Upper lobe of left lung (tissue), 6 donors: ENCODE measurements at regions not wholly inside any gene's neighbourhood (a gene's known extent, or its start where the extent isn't known, plus 50 kb on each side); places are given as distances from the start of the nearest gene placed in this dataset.
"Not testable (repeated sequence)": the region's sequence is repeated elsewhere in the genome, so short reads cannot be mapped to it uniquely, and the experiment has no call there.

ENCODE experiments used
- ATAC-seq, 2 donors: fragments of 200-7000 bp; cut with Tn5 transposase; one replicate each; pipeline ENCODE4 v1.9.1; 2022; ENCODE audit warnings: mild to moderate bottlenecking in 2 of 2, moderate library complexity in 2 of 2; ENCODE audit not compliant: low FRiP score in 2 of 2
- DNase-seq, 2 donors: peaks; one replicate each; pipeline ENCODE4 v3.0.0-alpha.2; 2019 to 2020
- H3K27ac ChIP-seq, 4 donors: fragments of 200-600 bp; sonication (generic); one replicate each; pipeline ENCODE4 v1.5.1; 2016 to 2019
- H3K27me3 ChIP-seq, 4 donors: fragments of 200-600 bp; sonication (generic); one replicate each; pipeline ENCODE4 v1.5.1; 2017 to 2019
- H3K36me3 ChIP-seq, 4 donors: fragments of 200-600 bp; sonication (generic); one replicate each; pipeline ENCODE4 v1.5.1; 2016 to 2019
- H3K4me1 ChIP-seq, 4 donors: fragments of 200-600 bp; sonication (generic); one replicate each; pipeline ENCODE4 v1.5.1; 2018 to 2019
- H3K4me3 ChIP-seq, 4 donors: fragments of 200-600 bp; sonication (generic); one replicate each; pipeline ENCODE4 v1.5.1; 2017 to 2019; ENCODE audit warnings: mild to moderate bottlenecking in 2 of 4, moderate library complexity in 1 of 4
- H3K9me3 ChIP-seq, 4 donors: fragments of 200-600 bp; sonication (generic); one replicate each; pipeline ENCODE4 v1.5.1; 2018 to 2019
- CTCF ChIP-seq, 6 experiments: fragments of 450-650 bp in 4 of 6; fragments of 200-600 bp in 2 of 6; sonication (generic) in 2 of 6; IDR thresholded peaks; one replicate each; pipeline ENCODE4 v1.5.1; 2016 to 2019; ENCODE audit warnings: antibody characterized with exemption in 6 of 6
- EP300 ChIP-seq, 4 donors: sonication (generic); formaldehyde crosslinking; IDR thresholded peaks; one replicate each; pipeline ENCODE4 v1.5.1; 2017; ENCODE audit warnings: antibody characterized with exemption in 4 of 4, control low read depth in 2 of 4
- POLR2A ChIP-seq, 4 donors: fragments of 450-650 bp; IDR thresholded peaks; one replicate each; pipeline ENCODE4 v1.5.1; 2016 to 2017; ENCODE audit warnings: antibody characterized with exemption in 4 of 4, mild to moderate bottlenecking in 2 of 4
- POLR2AphosphoS5 ChIP-seq, 2 donors: sonication (generic); formaldehyde crosslinking; IDR thresholded peaks; one replicate each; pipeline ENCODE4 v1.5.1; 2017; ENCODE audit warnings: antibody characterized with exemption in 2 of 2
- WGBS, 2 donors: methylation state at CpG; one replicate each; pipeline ENCODE4 v1.1.5; 2017 to 2018; 5-methylcytosine and 5-hydroxymethylcytosine counted together
- donor health status: DM: no; HTN: no; CAD: no; lungs with moderate emphysema.
- donor health status: DM: no; HTN: yes; CAD: no; lungs with severe emphysema.

DNA sequence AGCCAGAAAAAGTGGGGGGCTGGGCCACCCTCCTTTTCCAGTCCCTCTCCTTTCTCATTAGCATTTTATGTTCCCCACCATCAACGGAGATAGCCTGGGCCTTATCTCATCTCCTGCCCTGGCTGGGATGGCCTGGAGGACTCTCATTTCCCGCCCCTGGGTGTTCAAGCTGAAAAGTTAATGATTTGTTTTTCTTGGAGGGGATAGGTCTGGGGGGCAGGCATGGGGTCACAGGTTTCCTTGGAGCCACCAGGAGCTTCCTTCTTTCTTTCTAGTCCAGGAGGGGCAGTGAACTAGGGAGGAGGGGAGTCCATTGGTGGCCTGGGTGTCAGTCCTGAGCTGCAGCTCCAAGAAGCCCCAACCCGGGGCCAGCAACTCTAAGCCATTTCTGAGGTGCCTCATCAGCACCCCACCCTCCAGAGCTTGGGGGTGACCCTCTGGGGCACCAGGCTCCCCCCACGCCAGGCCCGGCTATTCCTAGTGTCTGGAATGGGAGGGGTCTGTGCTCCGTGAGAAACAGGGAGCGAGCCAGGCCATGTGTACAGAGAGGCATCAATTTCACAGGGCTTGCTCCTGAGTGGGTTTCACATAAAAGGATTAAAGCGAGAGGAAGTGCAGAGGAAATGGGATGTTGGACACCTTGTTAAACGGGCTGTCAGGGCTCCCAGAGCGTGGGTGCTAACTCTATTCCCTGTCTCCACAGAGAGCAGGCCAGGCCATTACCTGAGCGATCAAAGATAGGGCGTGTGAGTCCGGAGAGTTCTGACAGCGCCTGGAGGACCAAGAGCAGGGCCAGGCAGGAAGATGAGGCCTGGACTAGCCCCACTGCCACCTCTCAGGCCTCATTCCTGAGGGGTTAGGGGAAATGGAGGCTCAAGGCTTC, 90.6 kb upstream of the LHX1 start:
- Histone ChIP-seq H3K4me1 (no peaks in the 10 kb centered on the region), H3K36me3 (no peaks in the 10 kb centered on the region), H3K9me3 (no peaks in the 10 kb centered on the region), H3K27ac (no peak overlapping the region), H3K27me3 (no peaks in the 10 kb centered on the region), H3K4me3 (no peak overlapping the region)
- no peak for DNase-seq
- 57 to 63% methylated on average over 14 of the region's 14 CpGs for WGBS, 2 donors
- TF ChIP-seq EP300 (IDR thresholded peaks at IDR 0.05) (no peak), POLR2A (IDR thresholded peaks at IDR 0.05) (no peak), CTCF (IDR thresholded peaks at IDR 0.05) (no peak), POLR2AphosphoS5 (IDR thresholded peaks at IDR 0.05) (no peak)
- no peak for ATAC-seq

DNA sequence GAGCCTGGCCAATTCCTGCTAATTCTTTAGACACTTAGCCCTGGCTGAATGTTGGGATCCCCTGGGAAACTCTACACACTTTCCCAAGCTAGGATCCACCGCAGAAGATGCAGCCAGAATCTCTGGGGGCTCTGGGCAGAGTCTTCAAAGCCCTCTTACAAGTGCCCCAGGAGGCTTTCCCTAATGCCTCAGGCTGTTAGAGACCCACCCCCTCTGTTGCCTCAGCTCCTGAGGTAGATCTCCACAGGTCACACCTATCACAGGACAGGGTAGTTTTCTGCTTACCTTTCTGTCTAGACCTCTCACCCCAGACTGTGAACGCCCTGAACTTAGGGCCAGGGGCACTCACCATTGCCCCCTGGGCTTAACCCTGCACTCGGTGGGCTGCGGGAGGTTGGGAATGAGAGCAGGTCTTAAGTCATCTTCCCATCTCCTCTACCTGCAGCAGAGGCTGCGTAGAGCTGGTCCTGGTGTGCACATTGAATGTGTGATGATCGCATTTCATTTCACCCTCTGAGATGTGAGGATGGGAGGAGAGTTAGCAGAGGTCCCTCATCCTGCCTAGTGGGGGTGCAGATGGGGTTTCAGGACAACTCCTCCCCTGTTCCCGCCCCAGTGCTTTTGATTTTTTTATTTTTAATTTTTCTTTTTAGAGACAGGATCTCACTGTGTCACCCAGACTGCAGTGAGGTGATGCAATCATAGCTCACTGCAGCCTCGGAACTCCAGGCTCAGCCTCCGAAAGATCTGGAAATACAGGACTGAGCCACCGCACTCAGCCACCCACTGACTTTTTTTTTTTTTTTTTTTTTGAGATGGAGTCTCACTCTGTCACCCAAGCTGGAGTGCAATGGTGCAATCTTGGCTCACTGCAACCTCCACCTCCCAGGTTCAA, 89.0 kb upstream of the LHX1 start:
- H3K27ac ChIP-seq = no peak overlapping the region
- no peak overlapping the region for H3K4me3 ChIP-seq
- TF ChIP-seq EP300 (IDR thresholded peaks at IDR 0.05) = no peak
- no peak for TF ChIP-seq POLR2A (IDR thresholded peaks at IDR 0.05)
- TF ChIP-seq CTCF (IDR thresholded peaks at IDR 0.05) = no peak
- TF ChIP-seq POLR2AphosphoS5 (IDR thresholded peaks at IDR 0.05) = no peak
- ATAC-seq (no peak), DNase-seq (no peak)
- H3K4me1 ChIP-seq = no peaks in the 10 kb centered on the region
- WGBS, 2 donors = 72 to 81% methylated on average over 7 to 10 of the region's 10 CpGs
- no peaks in the 10 kb centered on the region for H3K9me3 ChIP-seq
- no peaks in the 10 kb centered on the region for H3K36me3 ChIP-seq
- H3K27me3 ChIP-seq = no peaks in the 10 kb centered on the region

- H3K4me1 ChIP-seq, H3K36me3 ChIP-seq, DNase-seq, ATAC-seq, H3K27me3 ChIP-seq, H3K9me3 ChIP-seq, H3K4me3 ChIP-seq, H3K27ac ChIP-seq: not testable (repeated sequence)
- WGBS, 2 donors = 88 to 90% methylated on average over 7 to 9 of the region's 9 CpGs
These were observed 88.3 kb upstream of the LHX1 start for GRCh38 chr17:36849020-36849419.

- H3K9me3 ChIP-seq = no peaks in the 10 kb centered on the region
- H3K27ac ChIP-seq = no peak overlapping the region
- no peak for TF ChIP-seq POLR2AphosphoS5 (IDR thresholded peaks at IDR 0.05)
- no peak for TF ChIP-seq CTCF (IDR thresholded peaks at IDR 0.05)
- TF ChIP-seq POLR2A (IDR thresholded peaks at IDR 0.05) = no peak
- TF ChIP-seq EP300 (IDR thresholded peaks at IDR 0.05) = no peak
- H3K4me1 ChIP-seq = no peaks in the 10 kb centered on the region
- no peak for DNase-seq
- H3K36me3 ChIP-seq = no peaks in the 10 kb centered on the region
- no peak for ATAC-seq
- 45 to 58% methylated on average over 9 of the region's 9 CpGs for WGBS, 2 donors
- H3K4me3 ChIP-seq = no peak overlapping the region
- no peaks in the 10 kb centered on the region for H3K27me3 ChIP-seq
These were observed 87.4 kb upstream of the LHX1 start for GRCh38 chr17:36849871-36850348.

DNA sequence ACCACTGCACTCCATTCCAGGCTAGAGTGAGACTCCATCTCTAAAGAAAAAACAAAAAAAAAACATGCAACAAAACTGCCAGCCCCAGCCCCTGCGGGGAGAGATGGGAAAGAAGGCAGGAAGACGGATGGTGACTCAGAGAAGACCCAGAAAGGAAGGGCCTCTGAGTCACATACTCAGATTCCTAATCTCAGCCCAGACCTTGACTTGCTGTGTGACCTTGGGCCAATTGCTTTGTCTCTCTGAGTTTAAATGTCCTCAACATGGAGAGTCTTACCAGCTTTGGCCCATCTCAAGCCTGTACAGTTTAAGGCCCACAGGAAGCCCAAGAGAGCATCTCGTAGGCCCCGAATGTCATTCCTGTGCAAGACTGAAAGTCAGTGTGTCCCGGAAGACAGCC, 86.5 kb upstream of the LHX1 start:
- Histone ChIP-seq H3K27ac (no peak overlapping the region), H3K9me3 (no peaks in the 10 kb centered on the region), H3K27me3 (no peaks in the 10 kb centered on the region), H3K4me3 (no peak overlapping the region), H3K36me3 (no peaks in the 10 kb centered on the region), H3K4me1 (no peaks in the 10 kb centered on the region)
- no peak for DNase-seq
- ATAC-seq = no peak
- WGBS, 2 donors = 80 to 85% methylated on average over 5 of the region's 5 CpGs
- TF ChIP-seq POLR2A (IDR thresholded peaks at IDR 0.05) = no peak
- TF ChIP-seq POLR2AphosphoS5 (IDR thresholded peaks at IDR 0.05) = no peak
- no peak for TF ChIP-seq CTCF (IDR thresholded peaks at IDR 0.05)
- no peak for TF ChIP-seq EP300 (IDR thresholded peaks at IDR 0.05)
